Neural progenitor cell (in vitro differentiated cells): ENCODE measurements at regions not wholly inside any gene's neighbourhood (a gene's known extent, or its start where the extent isn't known, plus 50 kb on each side); places are given as distances from the start of the nearest gene placed in this dataset.

Experiments
- DNase-seq: peaks from one replicate; pipeline ENCODE4 v3.0.0-alpha.2; 2016; ENCODE audit warnings: low spot score
- H2AFZ ChIP-seq: fragments of 200-600 bp; sonication (generic); replicated peaks from 2 replicates; pipeline ENCODE4 v1.6.1; 2016; ENCODE audit warnings: antibody characterized with exemption
- H3F3A ChIP-seq: fragments of 200-600 bp; sonication (generic); 2 replicates; pipeline ENCODE4 v1.6.1; 2016; ENCODE audit warnings: antibody characterized with exemption, low read depth
- H3K27ac ChIP-seq: fragments of 200-600 bp; sonication (generic); 2 replicates; pipeline ENCODE4 v1.5.1; 2016; ENCODE audit warnings: mild to moderate bottlenecking
- H3K27me3 ChIP-seq: fragments of 200-600 bp; sonication (generic); 2 replicates; pipeline ENCODE4 v1.6.1; 2016; ENCODE audit warnings: mild to moderate bottlenecking, moderate library complexity
- H3K36me3 ChIP-seq: fragments of 200-600 bp; sonication (generic); 2 replicates; pipeline ENCODE4 v1.5.1; 2016
- H3K4me1 ChIP-seq: fragments of 200-600 bp; sonication (generic); 2 replicates; pipeline ENCODE4 v1.6.1; 2016; ENCODE audit warnings: mixed run types
- H3K4me2 ChIP-seq: fragments of 200-600 bp; sonication (generic); 2 replicates; pipeline ENCODE4 v1.6.1; 2016
- H3K4me3 ChIP-seq: fragments of 200-600 bp; sonication (generic); 2 replicates; pipeline ENCODE4 v1.5.1; 2016
- H3K79me2 ChIP-seq: fragments of 200-600 bp; sonication (generic); 2 replicates; pipeline ENCODE4 v1.6.1; 2016; ENCODE audit warnings: low read depth
- H3K9ac ChIP-seq: fragments of 200-600 bp; sonication (generic); 2 replicates; pipeline ENCODE4 v1.6.1; 2016
- H3K9me3 ChIP-seq: fragments of 200-600 bp; sonication (generic); 2 replicates; pipeline ENCODE4 v1.5.1; 2016; ENCODE audit warnings: low read depth
- H4K20me1 ChIP-seq: fragments of 200-600 bp; sonication (generic); 2 replicates; pipeline ENCODE4 v1.6.1; 2016; ENCODE audit warnings: low read depth
- H3K27ac Mint-ChIP-seq: 3 replicates; pipeline ENCODE4 v1.8.0; 2021; ENCODE audit warnings: mixed read lengths
- H3K27me3 Mint-ChIP-seq: 2 replicates; pipeline ENCODE4 v1.8.0; 2022; ENCODE audit warnings: low read depth, mild to moderate bottlenecking, inconsistent platforms, moderate library complexity, mixed read lengths; ENCODE audit not compliant: insufficient read depth
- H3K36me3 Mint-ChIP-seq: 3 replicates; pipeline ENCODE4 v1.8.0; 2021; ENCODE audit warnings: mixed read lengths
- H3K4me1 Mint-ChIP-seq: 3 replicates; pipeline ENCODE4 v1.8.0; 2021; ENCODE audit warnings: mixed read lengths
- H3K4me3 Mint-ChIP-seq: 3 replicates; pipeline ENCODE4 v1.8.0; 2021; ENCODE audit warnings: mild to moderate bottlenecking, moderate library complexity, mixed read lengths
- H3K9me3 Mint-ChIP-seq: 3 replicates; pipeline ENCODE4 v1.8.0; 2020; ENCODE audit warnings: mixed read lengths
- CTCF ChIP-seq: fragments of 200-600 bp; sonication (generic); IDR thresholded peaks from 2 replicates; pipeline ENCODE4 v1.5.1; 2017; ENCODE audit warnings: antibody characterized with exemption, mild to moderate bottlenecking
- EZH2 ChIP-seq: fragments of 200-600 bp; sonication (generic); IDR thresholded peaks from 2 replicates; pipeline ENCODE4 v1.6.1; 2017; ENCODE audit warnings: antibody characterized with exemption, mild to moderate bottlenecking, moderate library complexity
- EZH2phosphoT487 ChIP-seq: fragments of 200-600 bp; sonication (generic); IDR thresholded peaks from 2 replicates; pipeline ENCODE4 v1.6.1; 2017; ENCODE audit warnings: antibody characterized with exemption

DNA sequence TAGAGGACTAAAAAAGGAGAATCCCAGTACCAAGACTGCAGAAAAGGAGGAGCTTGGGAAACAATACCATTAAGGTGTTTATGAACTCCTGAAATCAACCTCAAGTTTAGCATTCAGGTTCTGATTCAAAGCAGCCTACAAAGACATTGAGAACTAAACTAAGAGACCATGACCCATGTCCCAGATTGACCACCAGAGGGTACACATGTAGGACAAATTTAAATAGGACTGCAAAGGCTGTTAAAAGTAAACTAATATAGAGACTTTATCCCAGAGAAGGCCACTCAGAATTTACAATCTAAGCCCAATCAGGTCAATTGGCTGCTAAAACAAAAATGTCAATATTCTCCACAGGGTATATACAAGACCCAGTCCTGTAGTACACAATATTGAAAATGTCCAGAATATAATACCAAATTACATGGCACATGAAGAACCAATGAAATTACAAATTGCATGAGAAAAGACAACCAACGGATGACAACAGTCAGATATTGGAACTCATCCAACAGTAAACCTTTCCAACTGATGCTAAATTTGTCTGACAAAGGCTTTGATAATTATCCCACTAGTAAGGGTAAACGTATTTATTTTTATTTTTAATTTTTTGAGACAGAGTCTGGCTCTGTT, 682.4 kb downstream of the UQCRFS1 start:
- H3K9me3 Mint-ChIP-seq = no peaks in the 10 kb centered on the region
- Histone ChIP-seq H3F3A (no peaks in the 10 kb centered on the region), H3K27me3 (no peaks in the 10 kb centered on the region), H3K36me3 (no peaks in the 10 kb centered on the region), H3K27ac (no peak overlapping the region), H3K9ac (no peak overlapping the region), H2AFZ (no peak overlapping the region), H3K4me2 (no peak overlapping the region), H3K9me3 (no peaks in the 10 kb centered on the region), H3K4me1 (no peaks in the 10 kb centered on the region), H3K79me2 (no peaks in the 10 kb centered on the region), H3K4me3 (no peak overlapping the region), H4K20me1 (no peaks in the 10 kb centered on the region)
- no peaks in the 10 kb centered on the region for H3K36me3 Mint-ChIP-seq
- no peaks in the 10 kb centered on the region for H3K4me1 Mint-ChIP-seq
- no peak overlapping the region for H3K27ac Mint-ChIP-seq
- DNase-seq = no peak
- TF ChIP-seq EZH2phosphoT487 (no peak), EZH2 (no peak), CTCF (no peak)
- H3K4me3 Mint-ChIP-seq = no peak overlapping the region
- no peaks in the 10 kb centered on the region for H3K27me3 Mint-ChIP-seq

GRCh38 chr19:28526038-28526437, 686.9 kb downstream of the UQCRFS1 start:
- no peaks in the 10 kb centered on the region for H4K20me1 ChIP-seq
- H3K4me1 ChIP-seq = no peaks in the 10 kb centered on the region
- H2AFZ ChIP-seq = no peak overlapping the region
- no peaks in the 10 kb centered on the region for H3K36me3 Mint-ChIP-seq
- H3K9me3 ChIP-seq = no peaks in the 10 kb centered on the region
- H3F3A ChIP-seq = no peaks in the 10 kb centered on the region
- no peak overlapping the region for H3K4me3 Mint-ChIP-seq
- H3K36me3 ChIP-seq = no peaks in the 10 kb centered on the region
- H3K9ac ChIP-seq = no peak overlapping the region
- H3K79me2 ChIP-seq = no peaks in the 10 kb centered on the region
- H3K27ac Mint-ChIP-seq = no peak overlapping the region
- no peak for DNase-seq
- H3K4me3 ChIP-seq = no peak overlapping the region
- H3K4me1 Mint-ChIP-seq = no peaks in the 10 kb centered on the region
- H3K27ac ChIP-seq = no peak overlapping the region
- H3K27me3 Mint-ChIP-seq = no peaks in the 10 kb centered on the region
- TF ChIP-seq EZH2 = no peak
- TF ChIP-seq EZH2phosphoT487 = no peak
- no peak for TF ChIP-seq CTCF
- H3K27me3 ChIP-seq = no peaks in the 10 kb centered on the region
- peaks cover 3% of the 10 kb centered on the region for H3K9me3 Mint-ChIP-seq
- no peak overlapping the region for H3K4me2 ChIP-seq

DNA sequence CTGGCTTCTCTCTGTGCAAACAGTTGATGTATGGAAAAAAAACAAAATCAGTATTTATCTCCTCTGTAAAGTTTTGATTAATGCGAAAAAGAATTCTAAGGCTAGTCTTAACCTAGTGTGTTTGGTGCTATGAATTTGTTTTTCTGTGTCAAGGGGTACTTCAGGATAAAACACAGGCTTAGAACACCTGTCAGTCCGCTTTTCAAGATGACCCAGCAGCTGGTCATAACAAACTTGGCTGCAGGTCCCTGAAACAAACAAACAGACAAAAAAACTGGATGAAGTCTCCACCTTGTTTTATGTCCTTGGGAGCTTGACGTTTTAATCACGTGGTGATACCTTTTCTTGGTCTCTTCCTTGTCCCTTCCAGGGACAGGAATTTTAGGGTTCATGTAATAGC, 689.3 kb downstream of the UQCRFS1 start:
- H3K27ac Mint-ChIP-seq = no peak overlapping the region
- no peaks in the 10 kb centered on the region for H3K9me3 ChIP-seq
- no peak overlapping the region for H3K4me3 ChIP-seq
- no peaks in the 10 kb centered on the region for H3K27me3 ChIP-seq
- peaks cover 3% of the 10 kb centered on the region for H3K27me3 Mint-ChIP-seq
- no peaks in the 10 kb centered on the region for H3K4me1 ChIP-seq
- no peak overlapping the region for H3K9ac ChIP-seq
- no peak overlapping the region for H2AFZ ChIP-seq
- TF ChIP-seq EZH2 = no peak
- TF ChIP-seq CTCF = no peak
- no peak for TF ChIP-seq EZH2phosphoT487
- no peaks in the 10 kb centered on the region for H3F3A ChIP-seq
- no peaks in the 10 kb centered on the region for H3K79me2 ChIP-seq
- H3K4me2 ChIP-seq = no peak overlapping the region
- DNase-seq = no peak
- peaks cover 3% of the 10 kb centered on the region for H3K4me1 Mint-ChIP-seq
- no peak overlapping the region for H3K4me3 Mint-ChIP-seq
- no peaks in the 10 kb centered on the region for H3K36me3 ChIP-seq
- no peaks in the 10 kb centered on the region for H4K20me1 ChIP-seq
- H3K36me3 Mint-ChIP-seq = no peaks in the 10 kb centered on the region
- peaks cover 3% of the 10 kb centered on the region for H3K9me3 Mint-ChIP-seq
- no peak overlapping the region for H3K27ac ChIP-seq
